Adrenal gland (tissue), 9 donors: ENCODE measurements at regions not wholly inside any gene's neighbourhood (a gene's known extent, or its start where the extent isn't known, plus 50 kb on each side); places are given as distances from the start of the nearest gene placed in this dataset.

Experiments
- DNase-seq, 7 donors: peaks; one replicate each; pipeline ENCODE4 v3.0.0-alpha.2; 2019 to 2020
- H3K27ac ChIP-seq, 5 donors: fragments of 200-600 bp; sonication (generic) in 4 of 5; 1 replicate in 3 of 5; 2 replicates in 2 of 5; pipeline versions ENCODE4 v1.5.1 to v1.8.0; 2016 to 2020; ENCODE audit warnings: mild to moderate bottlenecking in 1 of 5
- H3K27me3 ChIP-seq: fragments of 200-600 bp; 2 replicates; pipeline ENCODE4 v1.8.0; 2021
- H3K36me3 ChIP-seq, 2 donors: fragments of 200-600 bp; replicated peaks in 1 of 2; 1 replicate in 1 of 2; 2 replicates in 1 of 2; pipeline versions ENCODE4 v1.5.1 to v1.8.0; 2018 to 2022
- H3K4me1 ChIP-seq, 2 donors: fragments of 200-600 bp; replicated peaks in 1 of 2; 1 replicate in 1 of 2; 2 replicates in 1 of 2; pipeline versions ENCODE4 v1.5.1 to v1.8.0; 2018 to 2021
- H3K4me3 ChIP-seq, 4 donors: fragments of 200-600 bp; sonication (generic) in 3 of 4; one replicate each; pipeline ENCODE4 v1.5.1; 2016 to 2018
- H3K9me3 ChIP-seq, 3 donors: fragments of 200-600 bp; sonication (generic) in 1 of 3; replicated peaks in 1 of 3; 1 replicate in 2 of 3; 2 replicates in 1 of 3; pipeline versions ENCODE4 v1.5.1 to v1.8.0; 2016 to 2021
- CTCF ChIP-seq, 6 experiments: fragments of 450-650 bp in 4 of 6; fragments of 200-600 bp in 2 of 6; sonication (generic) in 1 of 6; IDR thresholded peaks; 1 replicate in 5 of 6; 2 replicates in 1 of 6; pipeline versions ENCODE4 v1.5.1 to v1.8.0; 2016 to 2021; ENCODE audit warnings: antibody characterized with exemption in 6 of 6, mild to moderate bottlenecking in 2 of 6, moderate library complexity in 1 of 6
- POLR2A ChIP-seq, 2 donors: fragments of 450-650 bp; IDR thresholded peaks; one replicate each; pipeline ENCODE4 v1.6.1; 2017; ENCODE audit warnings: antibody characterized with exemption in 2 of 2, mild to moderate bottlenecking in 2 of 2, moderate library complexity in 1 of 2
- whole genome bisulfite sequencing, 4 donors: extraction: QIAGEN DNeasy Blood & Tissue Kit in 2 of 4; methylation state at CpG; one replicate each; pipeline versions ENCODE4 v1.1.5 to v1.1.7; 2013 to 2017; 5-methylcytosine and 5-hydroxymethylcytosine counted together
- intact Hi-C, 2 donors: fragments of 100-400 bp; cut with DNase I; formaldehyde crosslinking; loops; one replicate each; pipeline versions ENCODE4 v1.14.1 to v1.15.0; 2022 to 2023
- donor health status: healthy with polysubstance abuse.
- donor health status: Bipolar disorder and iron deficiency.
- donor health status: DM: yes; HTN: yes; CAD: no.
- donor health status: DM: no; HTN: no; CAD: no.
- donor health status: DM: no; HTN: no; CAD: no.

- WGBS, 4 donors = 57 to 67% (median 59%) methylated on average over 4 of the region's 4 CpGs
- intact Hi-C loops = no loop called here
- DNase-seq = peak; percentile 36 to 79 (median 53)
- Histone ChIP-seq H3K9me3 (no peaks in the 10 kb centered on the region), H3K27ac (no peak overlapping the region), H3K36me3 (no peaks in the 10 kb centered on the region), H3K4me1 (no peaks in the 10 kb centered on the region), H3K4me3 (no peak overlapping the region), H3K27me3 (no peaks in the 10 kb centered on the region)
- TF ChIP-seq CTCF (IDR thresholded peaks at IDR 0.05) (peak; percentile 38 to 67 (median 60)), POLR2A (IDR thresholded peaks at IDR 0.05) (no peak)
Measured at GRCh38 chr3:152574461-152575079, 260.4 kb upstream of the P2RY1 start.

GRCh38 chr3:152578769-152579168, 256.2 kb upstream of the P2RY1 start:
- H3K9me3 ChIP-seq = no peaks in the 10 kb centered on the region
- intact Hi-C loops = no loop called here
- TF ChIP-seq CTCF (IDR thresholded peaks at IDR 0.05) = no peak
- TF ChIP-seq POLR2A (IDR thresholded peaks at IDR 0.05) = no peak
- H3K27ac ChIP-seq = no peak overlapping the region
- H3K27me3 ChIP-seq = no peaks in the 10 kb centered on the region
- no peaks in the 10 kb centered on the region for H3K36me3 ChIP-seq
- H3K4me1 ChIP-seq = no peaks in the 10 kb centered on the region
- no peak for DNase-seq
- H3K4me3 ChIP-seq = no peak overlapping the region

- Histone ChIP-seq H3K27me3 (no peaks in the 10 kb centered on the region), H3K9me3 (no peaks in the 10 kb centered on the region), H3K27ac (no peak overlapping the region), H3K36me3 (no peaks in the 10 kb centered on the region), H3K4me1 (no peaks in the 10 kb centered on the region), H3K4me3 (no peak overlapping the region)
- no peak for TF ChIP-seq CTCF (IDR thresholded peaks at IDR 0.05)
- no peak for TF ChIP-seq POLR2A (IDR thresholded peaks at IDR 0.05)
- DNase-seq = no peak
- intact Hi-C loops = no loop called here
- 22 to 39% (median 36%) methylated on average over 3 of the region's 3 CpGs for WGBS, 4 donors
Measured at GRCh38 chr3:152581951-152582350, 253.0 kb upstream of the P2RY1 start.

- Histone ChIP-seq H3K36me3 (no peaks in the 10 kb centered on the region), H3K27ac (no peak overlapping the region), H3K9me3 (no peaks in the 10 kb centered on the region), H3K27me3 (no peaks in the 10 kb centered on the region), H3K4me1 (no peaks in the 10 kb centered on the region), H3K4me3 (no peak overlapping the region)
- intact Hi-C loops = no loop called here
- peak in 2 of 7 donors; percentile 9 to 25 for DNase-seq
- 29 to 56% (median 47%) methylated on average over 1 of the region's 1 CpG for WGBS, 4 donors
- TF ChIP-seq POLR2A (IDR thresholded peaks at IDR 0.05) = no peak
- TF ChIP-seq CTCF (IDR thresholded peaks at IDR 0.05) = no peak
Measured at GRCh38 chr3:152583963-152584362, 251.0 kb upstream of the P2RY1 start.
